GM12892 (cell line): ENCODE measurements at regions not wholly inside any gene's neighbourhood (a gene's known extent, or its start where the extent isn't known, plus 50 kb on each side); places are given as distances from the start of the nearest gene placed in this dataset.

Source experiments
- DNase-seq: peaks from one replicate; pipeline ENCODE4 v3.0.0; 2011; ENCODE audit not compliant: insufficient read length
- FAIRE-seq: peaks from 2 replicates; lab custom pipeline; 2011; peaks lifted over from hg19 to GRCh38; lab: Jason Lieb, UNC
- POLR2A ChIP-seq: IDR thresholded peaks from 2 replicates; pipeline ENCODE4 v1.6.1; 2011; ENCODE audit warnings: low read depth, low read length, control low read depth
- POLR2AphosphoS5 ChIP-seq: IDR thresholded peaks from 2 replicates; pipeline ENCODE4 v1.6.1; 2011; ENCODE audit warnings: low read depth, low read length, control low read depth
- TAF1 ChIP-seq: IDR thresholded peaks from 2 replicates; pipeline ENCODE4 v1.6.1; 2011; ENCODE audit warnings: low read depth, mild to moderate bottlenecking, control low read depth, low read length, borderline replicate concordance

GRCh38 chr9:119834064-119834620 is 464.9 kb upstream of the BRINP1 start:
- no peak for TF ChIP-seq POLR2AphosphoS5
- no peak for TF ChIP-seq POLR2A
- TF ChIP-seq TAF1 = no peak
- FAIRE-seq (no peak), DNase-seq (no peak)

GRCh38 chr9:119831309-119831708 is 462.1 kb upstream of the BRINP1 start:
- TF ChIP-seq TAF1 (no peak), POLR2A (no peak), POLR2AphosphoS5 (no peak)
- FAIRE-seq (no peak), DNase-seq (no peak)

- DNase-seq = no peak
- FAIRE-seq = no peak
- TF ChIP-seq TAF1 = no peak
Observed at GRCh38 chr9:119829748-119830147, 460.5 kb upstream of the BRINP1 start.

- DNase-seq (no peak), FAIRE-seq (no peak)
- TF ChIP-seq POLR2AphosphoS5 = no peak
- no peak for TF ChIP-seq TAF1
- TF ChIP-seq POLR2A = no peak
Observed at GRCh38 chr9:119829186-119829585, 460.0 kb upstream of the BRINP1 start.

- FAIRE-seq (no peak), DNase-seq (no peak)
- TF ChIP-seq TAF1 = no peak
- no peak for TF ChIP-seq POLR2AphosphoS5
- TF ChIP-seq POLR2A = no peak
Observed at GRCh38 chr9:119827526-119827925, 458.3 kb upstream of the BRINP1 start.

GRCh38 chr9:119827126-119827525 is 457.9 kb upstream of the BRINP1 start:
- FAIRE-seq (no peak), DNase-seq (no peak)
- TF ChIP-seq POLR2AphosphoS5 (no peak), POLR2A (no peak), TAF1 (no peak)

GRCh38 chr9:119818726-119819435 is 449.6 kb upstream of the BRINP1 start:
- DNase-seq (no peak), FAIRE-seq (no peak)
- no peak for TF ChIP-seq POLR2AphosphoS5
- TF ChIP-seq TAF1 = no peak
- no peak for TF ChIP-seq POLR2A

GRCh38 chr9:119810645-119811429 is 441.6 kb upstream of the BRINP1 start:
- TF ChIP-seq TAF1 = no peak
- TF ChIP-seq POLR2AphosphoS5 = no peak
- TF ChIP-seq POLR2A = no peak
- DNase-seq (no peak), FAIRE-seq (no peak)

- no peak for DNase-seq
- no peak for FAIRE-seq
- no peak for TF ChIP-seq TAF1
- no peak for TF ChIP-seq POLR2A
Observed at GRCh38 chr9:119803679-119804078, 434.4 kb upstream of the BRINP1 start.

GRCh38 chr9:119802621-119803020 is 433.4 kb upstream of the BRINP1 start:
- TF ChIP-seq TAF1 = no peak
- TF ChIP-seq POLR2A = no peak
- no peak for TF ChIP-seq POLR2AphosphoS5
- no peak for FAIRE-seq
- no peak for DNase-seq

- DNase-seq = no peak
- no peak for FAIRE-seq
- TF ChIP-seq POLR2AphosphoS5 (no peak), POLR2A (no peak), TAF1 (no peak)
Observed at GRCh38 chr9:119802133-119802532, 432.9 kb upstream of the BRINP1 start.

- TF ChIP-seq TAF1 (no peak), POLR2A (no peak), POLR2AphosphoS5 (no peak)
- FAIRE-seq (no peak), DNase-seq (no peak)
Observed at GRCh38 chr9:119801311-119801710, 432.1 kb upstream of the BRINP1 start.

GRCh38 chr9:119795395-119795794 is 426.2 kb upstream of the BRINP1 start:
- TF ChIP-seq POLR2A = no peak
- no peak for TF ChIP-seq POLR2AphosphoS5
- no peak for TF ChIP-seq TAF1
- no peak for DNase-seq
- FAIRE-seq = no peak

- TF ChIP-seq POLR2AphosphoS5 (no peak), POLR2A (no peak), TAF1 (no peak)
- FAIRE-seq = no peak
- no peak for DNase-seq
Observed at GRCh38 chr9:119794836-119795235, 425.6 kb upstream of the BRINP1 start.
